ENCODE measurements at regions not wholly inside any gene's neighbourhood (a gene's known extent, or its start where the extent isn't known, plus 50 kb on each side); places are given as distances from the start of the nearest gene placed in this dataset.

DNA sequence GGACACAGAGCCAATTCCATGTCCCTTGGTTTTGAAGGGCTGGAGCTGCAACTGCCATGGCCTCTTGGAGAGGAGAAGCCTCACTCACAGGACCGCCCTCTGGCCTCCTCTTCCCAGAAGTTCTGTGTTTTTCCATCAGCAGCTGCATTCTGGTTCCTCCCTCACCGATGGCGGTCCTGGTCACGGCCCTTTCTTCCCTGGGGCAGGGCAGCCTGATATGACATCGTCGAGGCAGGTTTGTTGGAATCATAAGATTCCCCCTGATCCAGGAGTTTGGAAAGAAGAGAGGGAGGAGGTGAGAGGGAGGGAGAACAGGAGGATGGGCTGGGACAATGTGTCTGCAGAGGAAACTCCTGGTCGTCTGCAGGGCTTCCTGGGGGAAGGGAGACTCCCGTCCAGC, 82.7 kb upstream of the PDZD8 start:
- TF ChIP-seq ZNF8 (CRISPR knock-in tag; IDR thresholded peaks at IDR 0.05) (no peak), TCF4 (CRISPR knock-in tag; IDR thresholded peaks at IDR 0.05; ENCODE audit: borderline replicate concordance) (no peak), ISL1 (CRISPR knock-in tag; IDR thresholded peaks at IDR 0.05) (no peak), ZC3H10 (CRISPR knock-in tag; IDR thresholded peaks at IDR 0.05) (no peak), CSDC2 (CRISPR knock-in tag; IDR thresholded peaks at IDR 0.05) (no peak)
- ATAC-seq, result no peak

DNA sequence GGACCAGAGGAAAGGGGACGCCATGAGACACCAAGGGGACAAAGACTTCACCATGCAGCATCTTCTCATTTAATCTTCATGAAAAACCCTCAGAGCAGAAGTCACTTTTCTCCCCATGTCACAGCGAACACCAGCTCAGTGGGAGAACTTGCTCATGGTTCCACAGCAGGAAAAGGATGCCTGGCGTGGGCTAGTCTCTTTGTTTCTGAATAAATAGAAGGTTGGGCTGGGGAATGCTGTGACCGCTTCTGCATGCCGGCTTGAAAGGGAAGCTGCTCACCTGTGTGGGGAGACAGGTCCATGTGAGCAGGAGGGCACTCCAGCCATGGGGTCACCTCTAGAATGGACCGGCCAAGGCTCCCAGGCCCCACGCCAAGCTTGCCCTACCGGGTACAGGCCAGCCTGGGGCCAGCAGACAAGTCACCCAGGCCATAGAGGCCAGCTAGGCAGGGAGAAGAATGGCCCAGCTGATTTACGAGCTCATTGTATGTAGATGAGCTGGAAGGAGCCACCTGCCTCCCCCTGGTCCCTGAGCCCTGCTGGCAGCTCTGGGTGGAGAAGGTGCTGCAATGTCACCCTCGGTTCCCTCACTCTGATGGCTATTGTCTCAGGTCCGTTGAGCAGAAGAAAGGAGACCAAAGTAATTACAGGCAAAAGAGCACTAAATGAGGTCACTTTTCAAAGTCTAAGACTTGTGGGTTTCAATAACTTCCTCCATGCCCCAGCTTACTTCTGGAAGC, 82.0 kb upstream of the PDZD8 start:
- no peak for ATAC-seq
- TF ChIP-seq, protein P1, sequence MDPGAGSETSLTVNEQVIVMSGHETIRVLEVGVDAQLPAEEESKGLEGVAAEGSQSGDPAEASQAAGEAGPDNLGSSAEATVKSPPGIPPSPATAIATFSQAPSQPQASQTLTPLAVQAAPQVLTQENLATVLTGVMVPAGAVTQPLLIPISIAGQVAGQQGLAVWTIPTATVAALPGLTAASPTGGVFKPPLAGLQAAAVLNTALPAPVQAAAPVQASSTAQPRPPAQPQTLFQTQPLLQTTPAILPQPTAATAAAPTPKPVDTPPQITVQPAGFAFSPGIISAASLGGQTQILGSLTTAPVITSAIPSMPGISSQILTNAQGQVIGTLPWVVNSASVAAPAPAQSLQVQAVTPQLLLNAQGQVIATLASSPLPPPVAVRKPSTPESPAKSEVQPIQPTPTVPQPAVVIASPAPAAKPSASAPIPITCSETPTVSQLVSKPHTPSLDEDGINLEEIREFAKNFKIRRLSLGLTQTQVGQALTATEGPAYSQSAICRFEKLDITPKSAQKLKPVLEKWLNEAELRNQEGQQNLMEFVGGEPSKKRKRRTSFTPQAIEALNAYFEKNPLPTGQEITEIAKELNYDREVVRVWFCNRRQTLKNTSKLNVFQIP (CRISPR knock-in tag; IDR thresholded peaks at IDR 0.05; ENCODE audit: borderline replicate concordance, low read depth), result no peak
- TF ChIP-seq, protein P2, sequence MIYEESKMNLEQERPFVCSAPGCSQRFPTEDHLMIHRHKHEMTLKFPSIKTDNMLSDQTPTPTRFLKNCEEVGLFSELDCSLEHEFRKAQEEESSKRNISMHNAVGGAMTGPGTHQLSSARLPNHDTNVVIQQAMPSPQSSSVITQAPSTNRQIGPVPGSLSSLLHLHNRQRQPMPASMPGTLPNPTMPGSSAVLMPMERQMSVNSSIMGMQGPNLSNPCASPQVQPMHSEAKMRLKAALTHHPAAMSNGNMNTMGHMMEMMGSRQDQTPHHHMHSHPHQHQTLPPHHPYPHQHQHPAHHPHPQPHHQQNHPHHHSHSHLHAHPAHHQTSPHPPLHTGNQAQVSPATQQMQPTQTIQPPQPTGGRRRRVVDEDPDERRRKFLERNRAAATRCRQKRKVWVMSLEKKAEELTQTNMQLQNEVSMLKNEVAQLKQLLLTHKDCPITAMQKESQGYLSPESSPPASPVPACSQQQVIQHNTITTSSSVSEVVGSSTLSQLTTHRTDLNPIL (CRISPR knock-in tag; IDR thresholded peaks at IDR 0.05; ENCODE audit: low read depth), result no peak
- TF ChIP-seq, protein P3, sequence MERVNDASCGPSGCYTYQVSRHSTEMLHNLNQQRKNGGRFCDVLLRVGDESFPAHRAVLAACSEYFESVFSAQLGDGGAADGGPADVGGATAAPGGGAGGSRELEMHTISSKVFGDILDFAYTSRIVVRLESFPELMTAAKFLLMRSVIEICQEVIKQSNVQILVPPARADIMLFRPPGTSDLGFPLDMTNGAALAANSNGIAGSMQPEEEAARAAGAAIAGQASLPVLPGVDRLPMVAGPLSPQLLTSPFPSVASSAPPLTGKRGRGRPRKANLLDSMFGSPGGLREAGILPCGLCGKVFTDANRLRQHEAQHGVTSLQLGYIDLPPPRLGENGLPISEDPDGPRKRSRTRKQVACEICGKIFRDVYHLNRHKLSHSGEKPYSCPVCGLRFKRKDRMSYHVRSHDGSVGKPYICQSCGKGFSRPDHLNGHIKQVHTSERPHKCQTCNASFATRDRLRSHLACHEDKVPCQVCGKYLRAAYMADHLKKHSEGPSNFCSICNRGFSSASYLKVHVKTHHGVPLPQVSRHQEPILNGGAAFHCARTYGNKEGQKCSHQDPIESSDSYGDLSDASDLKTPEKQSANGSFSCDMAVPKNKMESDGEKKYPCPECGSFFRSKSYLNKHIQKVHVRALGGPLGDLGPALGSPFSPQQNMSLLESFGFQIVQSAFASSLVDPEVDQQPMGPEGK (CRISPR knock-in tag; IDR thresholded peaks at IDR 0.05; ENCODE audit: borderline replicate concordance), result no peak
- TF ChIP-seq CSDC2 (CRISPR knock-in tag; IDR thresholded peaks at IDR 0.05) (no peak), ZNF70 (CRISPR knock-in tag; IDR thresholded peaks at IDR 0.05) (no peak), TOX (CRISPR knock-in tag; IDR thresholded peaks at IDR 0.05; ENCODE audit: borderline replicate concordance) (no peak), GLIS3 (CRISPR knock-in tag; IDR thresholded peaks at IDR 0.05) (no peak), ZC3H10 (CRISPR knock-in tag; IDR thresholded peaks at IDR 0.05) (no peak), BACH2 (CRISPR knock-in tag; IDR thresholded peaks at IDR 0.05; ENCODE audit: borderline replicate concordance) (no peak), ZFP3 (CRISPR knock-in tag; IDR thresholded peaks at IDR 0.05) (no peak), SNAI2 (CRISPR knock-in tag; IDR thresholded peaks at IDR 0.05) (no peak)
- TF ChIP-seq, protein P4, sequence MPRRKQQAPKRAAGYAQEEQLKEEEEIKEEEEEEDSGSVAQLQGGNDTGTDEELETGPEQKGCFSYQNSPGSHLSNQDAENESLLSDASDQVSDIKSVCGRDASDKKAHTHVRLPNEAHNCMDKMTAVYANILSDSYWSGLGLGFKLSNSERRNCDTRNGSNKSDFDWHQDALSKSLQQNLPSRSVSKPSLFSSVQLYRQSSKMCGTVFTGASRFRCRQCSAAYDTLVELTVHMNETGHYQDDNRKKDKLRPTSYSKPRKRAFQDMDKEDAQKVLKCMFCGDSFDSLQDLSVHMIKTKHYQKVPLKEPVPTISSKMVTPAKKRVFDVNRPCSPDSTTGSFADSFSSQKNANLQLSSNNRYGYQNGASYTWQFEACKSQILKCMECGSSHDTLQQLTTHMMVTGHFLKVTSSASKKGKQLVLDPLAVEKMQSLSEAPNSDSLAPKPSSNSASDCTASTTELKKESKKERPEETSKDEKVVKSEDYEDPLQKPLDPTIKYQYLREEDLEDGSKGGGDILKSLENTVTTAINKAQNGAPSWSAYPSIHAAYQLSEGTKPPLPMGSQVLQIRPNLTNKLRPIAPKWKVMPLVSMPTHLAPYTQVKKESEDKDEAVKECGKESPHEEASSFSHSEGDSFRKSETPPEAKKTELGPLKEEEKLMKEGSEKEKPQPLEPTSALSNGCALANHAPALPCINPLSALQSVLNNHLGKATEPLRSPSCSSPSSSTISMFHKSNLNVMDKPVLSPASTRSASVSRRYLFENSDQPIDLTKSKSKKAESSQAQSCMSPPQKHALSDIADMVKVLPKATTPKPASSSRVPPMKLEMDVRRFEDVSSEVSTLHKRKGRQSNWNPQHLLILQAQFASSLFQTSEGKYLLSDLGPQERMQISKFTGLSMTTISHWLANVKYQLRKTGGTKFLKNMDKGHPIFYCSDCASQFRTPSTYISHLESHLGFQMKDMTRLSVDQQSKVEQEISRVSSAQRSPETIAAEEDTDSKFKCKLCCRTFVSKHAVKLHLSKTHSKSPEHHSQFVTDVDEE (CRISPR knock-in tag; IDR thresholded peaks at IDR 0.05), result no peak

DNA sequence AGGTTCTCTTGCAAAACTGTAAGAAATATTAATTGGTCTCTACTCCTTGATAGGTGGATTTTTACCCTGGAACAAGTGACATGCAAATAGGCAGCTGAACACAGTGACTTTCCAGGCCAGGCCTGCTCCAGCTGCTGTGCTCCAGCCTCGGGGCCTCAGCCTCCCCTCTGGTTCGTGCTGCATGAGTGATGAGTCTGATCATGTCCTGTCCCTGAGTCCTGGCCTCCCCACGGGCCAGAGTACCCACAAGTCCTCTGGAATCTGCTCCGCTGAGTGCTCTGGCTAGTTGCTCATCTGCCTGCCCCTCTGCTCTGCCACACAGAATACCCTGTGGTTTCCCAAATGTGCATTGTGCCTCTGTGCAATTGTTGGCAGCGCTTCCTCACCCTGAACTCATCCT, 80.1 kb upstream of the PDZD8 start:
- no peak for ATAC-seq
- TF ChIP-seq ZNF565 (CRISPR knock-in tag; conservative IDR thresholded peaks at IDR 0.05; ENCODE audit: low read depth) (no peak), GLIS3 (CRISPR knock-in tag; IDR thresholded peaks at IDR 0.05) (no peak), BACH2 (CRISPR knock-in tag; IDR thresholded peaks at IDR 0.05; ENCODE audit: borderline replicate concordance) (no peak), SNAI2 (CRISPR knock-in tag; IDR thresholded peaks at IDR 0.05) (no peak), ZFP30 (CRISPR knock-in tag; IDR thresholded peaks at IDR 0.05) (no peak), ZNF8 (CRISPR knock-in tag; IDR thresholded peaks at IDR 0.05) (no peak), OSR1 (CRISPR knock-in tag; IDR thresholded peaks at IDR 0.05) (no peak), ARNTL (CRISPR knock-in tag; IDR thresholded peaks at IDR 0.05; ENCODE audit: borderline replicate concordance, low read depth) (no peak), ESRRG (CRISPR knock-in tag; IDR thresholded peaks at IDR 0.05) (no peak)
- TF ChIP-seq, protein P1 (CRISPR knock-in tag; IDR thresholded peaks at IDR 0.05; ENCODE audit: borderline replicate concordance, low read depth), result no peak
- TF ChIP-seq, protein P4 (CRISPR knock-in tag; IDR thresholded peaks at IDR 0.05), result no peak
- TF ChIP-seq, protein P3 (CRISPR knock-in tag; IDR thresholded peaks at IDR 0.05; ENCODE audit: borderline replicate concordance), result no peak
- TF ChIP-seq, protein P5, sequence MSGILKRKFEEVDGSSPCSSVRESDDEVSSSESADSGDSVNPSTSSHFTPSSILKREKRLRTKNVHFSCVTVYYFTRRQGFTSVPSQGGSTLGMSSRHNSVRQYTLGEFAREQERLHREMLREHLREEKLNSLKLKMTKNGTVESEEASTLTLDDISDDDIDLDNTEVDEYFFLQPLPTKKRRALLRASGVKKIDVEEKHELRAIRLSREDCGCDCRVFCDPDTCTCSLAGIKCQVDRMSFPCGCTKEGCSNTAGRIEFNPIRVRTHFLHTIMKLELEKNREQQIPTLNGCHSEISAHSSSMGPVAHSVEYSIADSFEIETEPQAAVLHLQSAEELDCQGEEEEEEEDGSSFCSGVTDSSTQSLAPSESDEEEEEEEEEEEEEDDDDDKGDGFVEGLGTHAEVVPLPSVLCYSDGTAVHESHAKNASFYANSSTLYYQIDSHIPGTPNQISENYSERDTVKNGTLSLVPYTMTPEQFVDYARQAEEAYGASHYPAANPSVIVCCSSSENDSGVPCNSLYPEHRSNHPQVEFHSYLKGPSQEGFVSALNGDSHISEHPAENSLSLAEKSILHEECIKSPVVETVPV (CRISPR knock-in tag; IDR thresholded peaks at IDR 0.05), result no peak
